ENCODE measurements at regions not wholly inside any gene's neighbourhood (a gene's known extent, or its start where the extent isn't known, plus 50 kb on each side); places are given as distances from the start of the nearest gene placed in this dataset.
"Not testable (repeated sequence)": the region's sequence is repeated elsewhere in the genome, so short reads cannot be mapped to it uniquely, and the experiment has no call there.

GRCh38 chrX:3520982-3521381 is 174.5 kb upstream of the MXRA5 start:
- DNase-seq: no peak
- TF ChIP-seq, protein P1, sequence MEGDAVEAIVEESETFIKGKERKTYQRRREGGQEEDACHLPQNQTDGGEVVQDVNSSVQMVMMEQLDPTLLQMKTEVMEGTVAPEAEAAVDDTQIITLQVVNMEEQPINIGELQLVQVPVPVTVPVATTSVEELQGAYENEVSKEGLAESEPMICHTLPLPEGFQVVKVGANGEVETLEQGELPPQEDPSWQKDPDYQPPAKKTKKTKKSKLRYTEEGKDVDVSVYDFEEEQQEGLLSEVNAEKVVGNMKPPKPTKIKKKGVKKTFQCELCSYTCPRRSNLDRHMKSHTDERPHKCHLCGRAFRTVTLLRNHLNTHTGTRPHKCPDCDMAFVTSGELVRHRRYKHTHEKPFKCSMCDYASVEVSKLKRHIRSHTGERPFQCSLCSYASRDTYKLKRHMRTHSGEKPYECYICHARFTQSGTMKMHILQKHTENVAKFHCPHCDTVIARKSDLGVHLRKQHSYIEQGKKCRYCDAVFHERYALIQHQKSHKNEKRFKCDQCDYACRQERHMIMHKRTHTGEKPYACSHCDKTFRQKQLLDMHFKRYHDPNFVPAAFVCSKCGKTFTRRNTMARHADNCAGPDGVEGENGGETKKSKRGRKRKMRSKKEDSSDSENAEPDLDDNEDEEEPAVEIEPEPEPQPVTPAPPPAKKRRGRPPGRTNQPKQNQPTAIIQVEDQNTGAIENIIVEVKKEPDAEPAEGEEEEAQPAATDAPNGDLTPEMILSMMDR (IDR thresholded peaks at IDR 0.05; ENCODE audit: low read depth, low read length): no peak
- Histone ChIP-seq H3K27ac (no peak overlapping the region), H3K36me3 (no peaks in the 10 kb centered on the region), H3K9me3 (ENCODE audit: severe bottlenecking) (peaks cover 3% of the 10 kb centered on the region), H3K27me3 (ENCODE audit: insufficient read depth, low read depth, severe bottlenecking) (peaks cover 5% of the 10 kb centered on the region), H3K4me3 (ENCODE audit: low read depth, low read length) (no peak overlapping the region)

DNA sequence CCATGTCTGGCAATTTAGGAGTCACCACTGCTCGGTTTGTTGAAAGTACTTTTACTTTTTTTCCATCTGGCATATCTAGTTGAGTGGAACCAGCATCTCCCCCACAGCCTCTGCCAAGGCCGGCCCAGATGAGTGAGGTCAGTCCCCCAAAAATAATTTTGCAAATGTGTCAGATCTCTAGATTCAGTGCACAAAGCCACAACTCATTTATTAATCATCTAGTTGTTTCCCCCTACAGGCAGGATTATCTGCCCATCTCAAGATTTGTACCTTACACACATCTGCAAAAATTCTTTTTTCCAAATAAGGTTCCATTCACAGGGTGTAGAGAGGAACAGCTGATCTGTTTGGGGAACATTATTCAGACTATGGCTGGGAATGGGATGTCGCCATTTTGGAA is 174.0 kb upstream of the MXRA5 start:
- Histone ChIP-seq H3K27me3 (ENCODE audit: insufficient read depth, low read depth, severe bottlenecking) (peaks cover 5% of the 10 kb centered on the region), H3K36me3 (no peaks in the 10 kb centered on the region), H3K27ac (no peak overlapping the region), H3K9me3 (ENCODE audit: severe bottlenecking) (peaks cover 3% of the 10 kb centered on the region), H3K4me3 (ENCODE audit: low read depth, low read length) (no peak overlapping the region)
- no peak for DNase-seq
- TF ChIP-seq, protein P1 (IDR thresholded peaks at IDR 0.05; ENCODE audit: low read depth, low read length): no peak

- not testable (repeated sequence) for H3K36me3 ChIP-seq; H3K4me3 ChIP-seq (ENCODE audit: low read depth, low read length); DNase-seq; H3K27me3 ChIP-seq (ENCODE audit: insufficient read depth, low read depth, severe bottlenecking); H3K27ac ChIP-seq; H3K9me3 ChIP-seq (ENCODE audit: severe bottlenecking)
These were observed 172.9 kb upstream of the MXRA5 start for GRCh38 chrX:3519384-3519783.

DNA sequence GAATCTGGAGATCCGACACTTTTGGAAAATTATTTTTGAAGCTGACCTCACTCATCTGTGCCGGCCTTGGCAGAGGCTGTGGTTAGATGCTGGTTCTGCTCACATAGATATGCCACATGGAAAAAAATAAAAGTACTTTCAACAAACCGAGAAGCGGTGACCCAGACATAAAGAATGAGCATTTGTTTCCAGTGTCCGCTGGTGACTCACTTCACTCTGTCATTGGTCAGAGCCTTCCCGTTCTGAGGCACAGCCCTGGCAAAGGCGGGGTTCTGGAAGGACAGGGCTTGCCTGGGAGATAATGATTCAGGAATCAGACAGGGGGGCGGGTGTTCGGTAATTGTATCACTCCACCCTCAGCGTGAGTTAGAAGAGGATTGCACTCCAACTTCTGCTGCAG is 172.4 kb upstream of the MXRA5 start:
- Histone ChIP-seq H3K9me3 (ENCODE audit: severe bottlenecking) (peaks cover 3% of the 10 kb centered on the region), H3K4me3 (ENCODE audit: low read depth, low read length) (no peak overlapping the region), H3K27me3 (ENCODE audit: insufficient read depth, low read depth, severe bottlenecking) (peaks cover 5% of the 10 kb centered on the region), H3K27ac (no peak overlapping the region), H3K36me3 (no peaks in the 10 kb centered on the region)
- no peak for DNase-seq
- TF ChIP-seq, protein P1 (IDR thresholded peaks at IDR 0.05; ENCODE audit: low read depth, low read length): no peak

- no peak overlapping the region for H3K27ac ChIP-seq
- TF ChIP-seq, protein P1 (IDR thresholded peaks at IDR 0.05; ENCODE audit: low read depth, low read length): no peak
- peaks cover under 1% of the 10 kb centered on the region for H3K27me3 ChIP-seq (ENCODE audit: insufficient read depth, low read depth, severe bottlenecking)
- H3K4me3 ChIP-seq (ENCODE audit: low read depth, low read length): no peak overlapping the region
- H3K9me3 ChIP-seq (ENCODE audit: severe bottlenecking): peaks cover 3% of the 10 kb centered on the region
- H3K36me3 ChIP-seq: no peaks in the 10 kb centered on the region
- DNase-seq: no peak
These were observed 169.6 kb upstream of the MXRA5 start for GRCh38 chrX:3516051-3516541.

DNA sequence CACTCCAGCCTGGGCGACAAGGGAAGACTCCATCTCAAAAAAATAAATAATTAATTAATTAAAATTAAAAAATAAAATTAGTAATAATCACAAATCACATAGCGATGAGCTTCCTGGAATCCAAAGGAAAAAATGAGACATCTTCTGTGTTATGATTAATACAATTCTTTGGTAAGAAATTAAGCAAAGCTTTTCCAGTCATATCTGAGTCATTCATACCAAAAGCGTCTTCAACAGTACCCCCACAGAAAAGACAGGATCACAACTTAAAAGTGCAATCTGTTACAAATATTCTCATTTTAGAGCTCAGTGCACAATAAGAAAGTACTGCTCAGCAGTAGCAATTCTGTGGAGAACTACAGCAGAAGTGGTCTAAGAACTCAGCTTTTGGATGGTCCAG is 168.5 kb upstream of the MXRA5 start:
- H3K4me3 ChIP-seq (ENCODE audit: low read depth, low read length): no peak overlapping the region
- H3K36me3 ChIP-seq: no peaks in the 10 kb centered on the region
- H3K27me3 ChIP-seq (ENCODE audit: insufficient read depth, low read depth, severe bottlenecking): no peaks in the 10 kb centered on the region
- no peak for DNase-seq
- peaks cover 3% of the 10 kb centered on the region for H3K9me3 ChIP-seq (ENCODE audit: severe bottlenecking)
- no peak overlapping the region for H3K27ac ChIP-seq
- TF ChIP-seq, protein P1 (IDR thresholded peaks at IDR 0.05; ENCODE audit: low read depth, low read length): no peak

All from WERI-Rb-1 (cell line).